Neural cell (in vitro differentiated cells): ENCODE measurements at regions not wholly inside any gene's neighbourhood (a gene's known extent, or its start where the extent isn't known, plus 50 kb on each side); places are given as distances from the start of the nearest gene placed in this dataset.

Experiments
- EP300 ChIP-seq: fragments of 450-650 bp; conservative IDR thresholded peaks from 2 replicates; pipeline ENCODE4 v1.6.1; 2014; ENCODE audit warnings: antibody characterized with exemption, mild to moderate bottlenecking, moderate library complexity; ENCODE audit not compliant: poor library complexity, severe bottlenecking
- EZH2 ChIP-seq: fragments of 200-600, 300-800 bp; shearing (Covaris generic), sonication (generic); IDR thresholded peaks from 2 replicates; pipeline ENCODE4 v1.6.1; 2014; ENCODE audit warnings: antibody characterized with exemption, low read length, borderline replicate concordance, mild to moderate bottlenecking; ENCODE audit not compliant: insufficient read depth, poor library complexity, severe bottlenecking
- MXI1 ChIP-seq: fragments of 450-650 bp; conservative IDR thresholded peaks from 2 replicates; pipeline ENCODE4 v1.6.1; 2014; ENCODE audit warnings: antibody characterized with exemption, mild to moderate bottlenecking; ENCODE audit not compliant: poor library complexity, severe bottlenecking
- POLR2AphosphoS5 ChIP-seq: IDR thresholded peaks from 2 replicates; pipeline ENCODE4 v1.6.1; 2012
- RAD21 ChIP-seq: fragments of 450-650 bp; conservative IDR thresholded peaks from 2 replicates; pipeline ENCODE4 v1.6.1; 2014; ENCODE audit warnings: antibody characterized with exemption, mild to moderate bottlenecking, moderate library complexity
- TAF1 ChIP-seq: IDR thresholded peaks from 2 replicates; pipeline ENCODE4 v1.6.1; 2012; ENCODE audit warnings: low read depth
- TF ChIP-seq, protein P1 (sequence below): fragments of 450-650 bp; IDR thresholded peaks from 2 replicates; pipeline ENCODE4 v1.5.1; 2014; ENCODE audit warnings: antibody characterized with exemption, mild to moderate bottlenecking, moderate library complexity; ENCODE audit not compliant: poor library complexity, severe bottlenecking

DNA sequence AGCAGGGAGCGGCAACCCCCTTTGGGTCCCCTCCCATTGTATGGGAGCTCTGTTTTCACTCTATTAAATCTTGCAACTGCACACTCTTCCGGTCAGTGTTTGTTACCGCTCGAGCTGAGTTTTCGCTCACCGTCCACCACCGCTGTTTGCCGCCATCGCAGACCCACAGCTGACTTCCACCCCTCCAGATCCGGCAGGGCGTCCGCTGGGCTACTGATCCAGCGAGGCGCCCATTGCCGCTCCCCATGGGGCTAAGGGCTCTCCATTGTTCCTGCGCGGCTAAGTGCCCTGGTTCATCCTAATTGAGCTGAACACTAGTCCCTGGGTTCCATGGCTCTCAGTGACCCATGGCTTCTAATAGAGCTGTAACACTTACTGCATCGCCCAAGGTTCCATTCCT lies 115.6 kb upstream of the AUTS2 start:
- no peak for TF ChIP-seq EZH2
- TF ChIP-seq, protein P1, sequence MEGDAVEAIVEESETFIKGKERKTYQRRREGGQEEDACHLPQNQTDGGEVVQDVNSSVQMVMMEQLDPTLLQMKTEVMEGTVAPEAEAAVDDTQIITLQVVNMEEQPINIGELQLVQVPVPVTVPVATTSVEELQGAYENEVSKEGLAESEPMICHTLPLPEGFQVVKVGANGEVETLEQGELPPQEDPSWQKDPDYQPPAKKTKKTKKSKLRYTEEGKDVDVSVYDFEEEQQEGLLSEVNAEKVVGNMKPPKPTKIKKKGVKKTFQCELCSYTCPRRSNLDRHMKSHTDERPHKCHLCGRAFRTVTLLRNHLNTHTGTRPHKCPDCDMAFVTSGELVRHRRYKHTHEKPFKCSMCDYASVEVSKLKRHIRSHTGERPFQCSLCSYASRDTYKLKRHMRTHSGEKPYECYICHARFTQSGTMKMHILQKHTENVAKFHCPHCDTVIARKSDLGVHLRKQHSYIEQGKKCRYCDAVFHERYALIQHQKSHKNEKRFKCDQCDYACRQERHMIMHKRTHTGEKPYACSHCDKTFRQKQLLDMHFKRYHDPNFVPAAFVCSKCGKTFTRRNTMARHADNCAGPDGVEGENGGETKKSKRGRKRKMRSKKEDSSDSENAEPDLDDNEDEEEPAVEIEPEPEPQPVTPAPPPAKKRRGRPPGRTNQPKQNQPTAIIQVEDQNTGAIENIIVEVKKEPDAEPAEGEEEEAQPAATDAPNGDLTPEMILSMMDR = no peak
- TF ChIP-seq EP300 = no peak
- no peak for TF ChIP-seq POLR2AphosphoS5
- TF ChIP-seq RAD21 = no peak
- TF ChIP-seq TAF1 = no peak
- TF ChIP-seq MXI1 = no peak
